Medulla oblongata (tissue), 1 donor: ENCODE measurements at regions not wholly inside any gene's neighbourhood (a gene's known extent, or its start where the extent isn't known, plus 50 kb on each side); places are given as distances from the start of the nearest gene placed in this dataset.

ENCODE experiments used
- DNase-seq: peaks from one replicate; pipeline ENCODE4 v3.0.0-alpha.2; 2015; ENCODE audit errors: extremely low spot score

DNA sequence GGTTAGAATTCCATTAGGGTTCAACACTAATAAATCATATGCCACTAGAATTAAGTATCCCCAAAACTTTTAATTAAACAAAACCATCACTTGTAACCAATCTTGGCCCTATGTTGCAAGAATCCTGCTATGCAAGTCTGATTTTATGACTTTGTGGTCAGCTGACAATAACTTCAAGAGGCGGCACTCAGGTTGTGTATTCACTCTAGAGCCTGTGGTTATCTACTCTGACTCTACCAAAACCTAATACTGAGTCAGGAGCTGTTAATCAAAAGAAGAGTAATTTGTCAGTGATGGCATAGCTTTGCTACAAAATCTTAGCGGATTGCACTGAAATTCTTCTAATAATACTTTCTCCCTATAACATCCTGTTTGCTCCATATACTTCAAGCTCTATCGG, 253.7 kb downstream of the AASDHPPT start:
- DNase-seq, result no peak

DNA sequence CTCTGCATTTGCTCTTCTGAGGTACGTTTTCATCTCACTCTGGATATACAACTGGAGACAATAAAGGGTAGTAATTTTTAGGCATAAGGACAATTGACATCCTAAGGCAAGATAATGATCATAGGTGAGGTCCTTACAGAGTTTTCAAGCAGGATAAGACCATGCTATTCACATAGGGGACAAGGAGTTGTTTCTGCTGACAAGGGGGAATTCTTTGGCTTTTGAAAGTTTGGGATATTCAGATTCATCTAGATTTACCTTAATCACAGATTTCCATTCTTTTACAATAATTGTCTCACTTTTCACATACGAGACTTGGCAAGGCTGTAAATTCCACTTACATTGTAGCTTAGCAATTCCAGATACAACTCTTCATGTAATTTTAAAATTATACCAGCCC, 256.2 kb downstream of the AASDHPPT start:
- no peak for DNase-seq

DNA sequence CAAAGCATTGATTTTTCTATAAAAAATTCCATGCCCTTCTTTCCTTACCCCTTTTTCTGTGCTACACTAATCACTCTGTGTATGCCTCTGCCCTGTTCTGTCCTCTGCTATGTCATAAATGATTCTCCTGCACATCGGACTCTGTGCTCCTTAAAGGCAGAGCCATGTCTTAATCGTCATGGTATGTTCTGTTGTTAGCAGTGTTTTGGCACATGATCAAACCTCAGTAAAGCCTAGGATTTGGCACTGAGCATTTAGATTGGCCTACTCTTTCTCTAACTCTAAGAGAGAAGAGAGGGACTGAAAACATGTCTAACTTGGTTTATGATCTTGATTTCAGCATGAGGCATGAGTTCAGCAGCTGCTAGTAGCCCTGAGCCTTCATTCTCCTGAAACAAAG, 266.9 kb downstream of the AASDHPPT start:
- no peak for DNase-seq

DNA sequence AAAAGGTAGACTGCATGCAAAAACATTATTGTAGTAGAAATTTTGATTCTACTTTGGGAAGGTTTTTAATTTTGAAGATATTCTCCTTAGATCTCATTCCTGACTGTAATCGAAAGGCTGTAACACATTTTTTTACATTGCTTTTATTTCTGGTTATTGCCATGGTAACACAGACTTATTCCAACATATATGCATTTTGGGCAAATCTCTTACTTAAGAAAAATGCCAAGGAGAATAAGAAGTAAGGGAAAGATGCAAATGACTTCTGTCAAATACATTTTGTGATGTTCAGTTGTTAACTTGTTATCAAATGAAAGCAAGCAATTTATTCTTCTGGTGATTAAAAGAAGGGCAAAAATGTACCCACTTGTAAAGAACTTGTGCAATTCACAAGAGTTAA, 267.5 kb downstream of the AASDHPPT start:
- DNase-seq, result no peak

DNA sequence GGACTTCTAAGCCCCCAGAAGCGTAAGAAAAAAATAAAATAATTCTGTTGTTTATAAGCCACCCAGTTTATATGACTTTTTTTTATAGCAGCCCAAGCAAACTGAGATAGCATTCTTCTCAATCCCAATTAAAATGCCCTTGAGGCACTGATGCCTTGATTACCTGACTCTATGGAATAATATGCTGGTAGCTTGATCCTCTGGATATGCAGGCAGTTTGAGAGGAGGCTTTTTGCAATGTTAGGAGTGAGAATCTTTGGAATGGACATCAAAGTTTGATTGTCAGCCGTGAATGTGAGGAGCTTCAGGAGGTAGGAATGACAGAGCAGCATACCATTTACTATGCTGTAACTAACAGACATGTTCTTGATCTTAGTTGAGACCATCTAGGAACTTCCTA, 275.6 kb downstream of the AASDHPPT start:
- DNase-seq, result no peak

DNA sequence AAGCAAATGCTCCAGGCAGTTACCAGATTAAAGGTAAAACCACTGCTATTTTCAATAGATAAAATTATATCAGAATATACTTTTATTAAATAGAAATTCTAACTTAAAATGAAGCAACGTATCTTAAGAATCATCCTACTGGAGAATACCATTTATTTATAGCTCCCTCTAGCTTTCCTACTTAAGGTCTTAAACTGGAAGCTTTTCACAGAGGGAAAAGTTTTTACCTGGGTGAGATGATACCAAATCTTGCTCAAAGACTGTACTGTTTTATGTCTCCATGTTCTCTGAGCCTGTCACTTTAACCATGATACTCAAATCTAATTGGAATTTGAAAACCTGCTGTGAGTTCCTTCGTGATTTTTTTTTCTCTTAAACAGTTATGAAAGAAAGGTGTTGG, 291.8 kb downstream of the AASDHPPT start:
- no peak for DNase-seq

DNA sequence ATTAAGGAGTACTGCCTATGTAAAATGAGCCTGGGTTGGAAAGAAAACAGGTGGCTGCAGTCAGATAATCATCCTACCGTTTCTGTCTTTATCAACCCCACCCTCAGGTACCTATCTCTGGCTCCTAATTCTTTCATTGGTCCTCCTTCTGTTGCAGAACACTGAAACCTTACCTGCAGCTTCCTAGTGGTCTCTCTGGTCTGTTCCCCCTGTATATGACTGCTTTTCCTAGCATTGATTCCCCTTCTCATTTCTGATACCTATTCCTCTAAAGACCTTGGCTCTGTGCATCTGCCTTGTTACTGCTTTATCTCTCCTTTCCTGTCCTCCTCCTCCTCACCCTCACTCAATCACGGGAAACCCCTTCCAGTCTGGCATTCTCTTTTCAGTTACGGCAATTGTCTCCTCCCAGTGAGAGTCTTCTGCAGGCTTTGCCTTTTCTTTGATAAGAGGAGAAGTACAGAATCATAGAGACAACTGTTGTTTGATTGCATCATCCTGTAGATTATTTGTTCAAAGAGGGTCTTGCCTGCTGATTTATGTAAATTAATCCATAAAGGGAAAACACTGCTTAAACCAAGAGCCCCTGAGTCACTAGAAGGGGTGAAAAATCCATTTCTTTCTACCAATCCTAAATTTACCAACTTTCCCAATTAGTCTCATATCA, 301.2 kb downstream of the AASDHPPT start:
- no peak for DNase-seq

DNA sequence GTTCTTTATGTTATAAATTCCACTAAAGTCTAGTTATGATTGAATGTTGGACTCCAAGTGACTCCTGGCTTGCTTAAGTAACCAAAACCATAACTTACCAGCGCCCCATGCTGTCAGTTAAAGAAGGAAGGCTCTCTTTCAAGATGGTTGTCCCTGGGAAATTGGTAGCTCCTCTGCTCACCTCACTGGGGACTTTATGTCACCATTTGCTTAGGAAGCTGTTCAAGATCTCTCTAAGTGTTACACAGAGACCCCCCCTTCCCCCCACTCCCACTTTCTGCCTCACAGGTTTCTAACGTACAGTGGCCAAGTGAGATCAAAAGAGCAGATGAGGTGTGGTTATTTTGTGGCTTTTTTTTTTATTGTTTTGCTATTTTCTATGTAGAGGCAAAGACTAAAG, 301.8 kb downstream of the AASDHPPT start:
- DNase-seq, result no peak

DNA sequence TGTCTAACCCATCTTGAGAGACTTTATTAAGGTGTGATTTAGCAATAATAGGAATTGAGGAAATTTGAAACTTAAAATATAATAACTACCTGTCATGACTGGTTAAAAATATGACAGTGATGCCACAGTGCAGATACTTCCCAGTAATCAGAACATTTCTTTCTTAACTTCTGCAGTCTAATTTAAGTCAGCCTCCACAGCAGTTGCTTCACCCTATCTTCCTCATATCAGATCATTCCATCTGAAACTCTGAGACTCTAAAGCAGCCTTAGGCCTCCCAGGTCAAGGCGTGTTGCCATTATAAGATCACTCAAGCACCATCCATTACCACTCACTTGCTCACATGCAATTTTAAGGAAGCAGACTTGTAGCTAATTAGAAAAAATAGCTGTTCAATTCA, 302.2 kb downstream of the AASDHPPT start:
- no peak for DNase-seq

DNA sequence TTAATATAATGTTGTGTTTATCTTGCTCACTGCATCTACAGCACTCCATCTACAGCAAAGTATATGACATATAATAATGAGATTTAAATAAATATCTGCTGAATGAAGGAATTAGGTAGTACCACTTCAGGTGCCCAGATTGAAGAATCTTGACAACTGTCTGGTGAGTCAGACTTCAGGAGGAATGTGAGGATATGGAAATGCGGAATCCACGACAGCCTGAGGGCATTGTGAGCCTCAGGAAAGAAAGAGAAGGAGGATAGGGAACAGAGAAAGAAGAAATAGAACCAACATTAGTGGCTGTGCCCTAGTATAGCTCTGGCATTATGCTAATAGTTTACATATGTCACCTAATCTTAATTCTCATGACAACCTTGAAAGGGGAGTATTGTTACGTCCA, 304.4 kb downstream of the AASDHPPT start:
- DNase-seq, result no peak

DNA sequence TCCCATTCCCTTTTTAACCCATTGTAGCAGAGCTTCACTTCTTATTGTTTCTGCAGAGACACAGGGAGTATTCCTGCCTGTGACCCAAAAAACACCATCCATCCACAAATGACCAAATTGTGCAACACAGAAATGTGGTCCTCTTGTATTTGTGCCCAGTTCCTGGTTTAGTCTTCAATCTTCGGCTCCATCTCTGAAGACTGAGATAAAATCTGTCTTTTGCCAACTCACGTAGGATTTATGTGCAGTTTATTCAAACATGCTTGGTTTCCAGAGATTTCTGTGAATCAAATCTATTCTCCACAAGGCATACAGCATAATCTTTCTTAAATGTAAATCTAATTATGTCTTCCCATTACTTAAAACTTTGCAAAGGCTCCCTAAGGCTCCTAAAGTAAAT, 307.0 kb downstream of the AASDHPPT start:
- DNase-seq, result no peak

DNA sequence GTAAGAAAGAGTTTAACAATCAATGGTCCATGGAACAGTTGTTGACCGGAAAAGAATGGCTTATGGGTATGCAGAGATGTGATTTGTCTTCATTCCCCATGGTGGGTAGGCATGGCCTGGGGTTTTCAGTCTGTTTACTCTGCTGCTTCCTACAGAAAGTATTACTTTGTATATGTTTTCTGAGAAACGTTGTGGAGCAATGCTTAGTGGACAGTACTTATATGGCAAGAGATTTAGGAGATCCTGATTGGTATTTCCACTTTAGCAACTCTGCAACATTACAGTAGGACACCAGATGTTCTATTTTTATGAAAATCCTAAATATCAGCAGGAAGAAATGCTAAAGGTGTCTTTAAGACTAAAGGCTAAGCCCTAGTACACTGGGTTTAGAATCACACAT, 309.1 kb downstream of the AASDHPPT start:
- DNase-seq, result no peak

DNA sequence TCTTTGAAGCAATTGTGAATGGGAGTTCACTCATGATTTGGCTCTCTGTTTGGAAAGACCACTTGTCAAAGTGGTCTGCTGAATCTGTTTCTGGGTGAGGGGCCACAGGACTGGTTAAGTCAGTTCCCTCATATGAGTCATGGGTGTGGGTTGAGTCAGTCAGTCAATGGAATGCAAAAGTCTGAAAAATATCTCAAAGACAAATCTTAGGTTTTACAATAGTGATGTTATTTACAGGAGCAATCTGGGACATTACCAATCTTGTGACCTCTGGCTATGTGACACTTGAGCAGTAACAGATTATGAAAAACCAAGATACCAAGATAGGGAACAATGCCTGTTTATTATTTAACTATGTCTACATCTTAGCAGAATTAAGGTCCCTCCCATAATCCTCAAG, 311.6 kb downstream of the AASDHPPT start:
- DNase-seq, result no peak

DNA sequence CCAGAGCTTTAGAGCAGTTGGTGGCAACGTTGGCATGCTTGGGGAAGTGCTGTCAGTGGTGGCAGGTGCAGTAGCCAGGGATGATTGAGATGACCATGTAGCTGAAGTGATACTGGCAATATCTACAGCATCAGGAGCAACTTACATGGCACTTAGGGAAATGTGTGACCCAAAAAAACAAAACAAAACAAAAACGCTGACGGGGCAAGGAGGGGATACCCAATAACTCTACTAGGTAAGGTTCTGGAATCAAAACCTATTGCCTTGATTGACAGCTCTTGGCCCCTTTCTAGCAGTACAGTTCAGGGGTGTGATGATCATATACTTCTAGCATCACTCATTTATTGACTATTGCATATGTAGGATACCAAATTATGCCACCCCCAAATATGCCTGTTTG, 312.6 kb downstream of the AASDHPPT start:
- no peak for DNase-seq

DNA sequence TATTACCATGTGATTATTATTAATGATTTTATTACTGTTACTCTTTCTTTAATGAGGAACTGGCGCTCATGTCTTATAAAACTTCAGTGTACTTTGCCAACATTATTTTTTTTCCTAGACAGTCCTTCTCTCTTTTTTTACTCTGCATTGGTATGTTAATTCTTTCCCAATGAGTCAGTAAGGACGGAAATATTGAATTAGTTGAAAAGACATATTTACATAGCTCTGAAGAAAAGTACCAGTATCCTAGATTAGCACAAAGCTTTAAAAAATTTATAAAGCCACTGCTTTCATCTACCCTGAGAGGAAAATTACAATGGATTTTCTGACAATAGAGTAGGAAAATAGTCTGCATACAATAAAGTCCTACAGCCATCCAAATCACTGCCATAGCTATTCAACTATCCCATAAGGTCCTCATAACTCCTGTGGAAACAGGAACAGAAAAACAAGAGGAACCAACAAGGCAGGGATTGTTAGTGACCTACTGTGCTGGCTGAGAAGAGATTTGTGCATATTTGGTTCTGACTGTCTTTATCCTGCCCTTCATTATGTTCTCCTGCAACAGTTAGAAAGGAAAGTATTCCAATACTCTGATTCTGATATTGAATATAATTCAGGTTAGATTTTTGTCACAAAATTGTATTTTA, 314.4 kb downstream of the AASDHPPT start:
- DNase-seq, result no peak

DNA sequence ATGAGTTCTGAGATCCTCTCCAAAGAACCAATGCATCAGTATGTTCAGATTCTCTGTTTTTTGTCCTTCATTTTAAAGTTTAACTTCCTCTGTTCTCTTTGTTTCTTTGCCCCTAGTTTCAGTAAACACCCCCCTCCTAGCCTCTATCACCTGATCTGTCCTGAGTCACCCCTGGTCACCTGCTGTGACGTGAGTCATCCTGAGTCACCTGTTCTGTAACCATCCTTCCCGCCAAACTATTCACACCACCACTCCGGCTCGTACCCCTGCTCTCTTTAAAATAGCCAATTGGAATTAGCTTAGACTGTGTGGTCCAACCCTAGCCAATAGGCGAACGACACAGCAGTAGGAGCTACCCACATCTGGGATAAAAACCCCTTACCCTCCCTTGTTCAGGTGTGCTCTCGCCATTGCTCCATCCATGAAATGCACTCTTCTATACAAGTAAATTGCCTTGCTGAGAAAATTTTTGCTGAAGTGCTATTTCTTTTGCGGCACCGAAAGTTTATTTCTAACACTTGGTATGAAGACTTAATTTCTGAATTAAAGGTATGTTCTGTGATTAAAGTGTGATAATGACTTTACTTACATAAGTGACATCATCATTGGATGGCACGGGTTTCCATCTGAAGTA, 318.4 kb downstream of the AASDHPPT start:
- DNase-seq, result no peak

DNA sequence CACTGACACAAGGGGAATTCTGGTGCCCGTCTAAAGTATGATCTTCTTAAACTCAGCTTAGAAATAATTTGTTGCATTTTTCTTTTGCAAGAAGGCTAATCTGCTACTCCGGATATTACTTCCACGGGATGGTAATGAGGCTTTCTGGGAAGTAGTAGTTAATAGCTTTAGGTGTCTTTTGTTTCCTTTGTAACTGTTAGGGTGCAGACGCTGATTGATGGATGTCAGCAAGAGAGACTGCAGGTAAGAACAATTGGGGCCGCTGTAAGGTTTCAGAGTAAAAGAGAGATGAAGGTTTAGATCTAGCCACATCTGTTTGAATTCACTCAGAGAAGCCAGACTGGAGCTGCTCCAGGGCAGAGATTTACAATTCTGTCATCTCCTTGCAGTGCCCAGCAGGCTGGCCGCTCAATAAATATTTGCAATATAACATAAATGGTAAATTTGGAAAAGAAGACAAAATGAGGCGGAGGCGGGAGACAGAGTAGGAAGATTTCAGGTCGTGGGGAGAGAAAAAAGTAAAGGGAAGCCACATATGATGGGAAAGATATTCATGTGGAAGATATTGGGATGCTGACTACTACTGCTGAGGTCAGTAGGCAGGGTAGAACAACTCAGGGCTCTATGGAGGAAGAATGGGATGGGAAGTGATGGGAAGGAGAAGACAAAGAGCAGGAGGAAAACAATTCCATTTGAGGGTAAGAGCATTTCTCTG, 320.5 kb downstream of the AASDHPPT start:
- DNase-seq, result no peak

DNA sequence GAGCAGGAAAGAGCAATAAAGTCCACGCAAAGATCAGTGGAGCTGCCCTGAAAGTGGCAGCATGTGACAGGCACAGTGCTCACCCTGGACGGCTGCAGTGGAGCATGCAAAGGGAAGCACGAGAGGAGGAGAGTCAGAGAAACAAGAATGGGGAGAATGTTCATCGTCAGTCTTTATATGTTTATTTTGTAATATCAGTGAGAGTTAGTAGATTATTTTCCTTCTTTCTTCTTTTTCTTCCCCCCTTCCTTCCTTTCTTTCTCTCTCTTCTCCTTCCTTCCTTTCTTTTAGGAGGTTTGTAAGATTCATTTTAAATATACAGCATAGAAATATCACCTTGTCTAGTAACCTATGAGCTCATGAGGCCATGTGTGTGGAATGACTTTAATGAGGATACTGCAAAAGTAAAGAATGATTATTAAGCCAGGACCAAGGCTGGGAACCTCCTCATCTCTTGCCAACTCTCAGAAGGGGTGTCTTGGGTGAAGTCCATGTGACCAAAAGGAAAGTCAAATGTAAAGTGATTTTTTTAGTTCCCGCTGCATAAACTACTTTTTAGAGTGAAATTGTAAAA, 321.1 kb downstream of the AASDHPPT start:
- DNase-seq, result no peak

DNA sequence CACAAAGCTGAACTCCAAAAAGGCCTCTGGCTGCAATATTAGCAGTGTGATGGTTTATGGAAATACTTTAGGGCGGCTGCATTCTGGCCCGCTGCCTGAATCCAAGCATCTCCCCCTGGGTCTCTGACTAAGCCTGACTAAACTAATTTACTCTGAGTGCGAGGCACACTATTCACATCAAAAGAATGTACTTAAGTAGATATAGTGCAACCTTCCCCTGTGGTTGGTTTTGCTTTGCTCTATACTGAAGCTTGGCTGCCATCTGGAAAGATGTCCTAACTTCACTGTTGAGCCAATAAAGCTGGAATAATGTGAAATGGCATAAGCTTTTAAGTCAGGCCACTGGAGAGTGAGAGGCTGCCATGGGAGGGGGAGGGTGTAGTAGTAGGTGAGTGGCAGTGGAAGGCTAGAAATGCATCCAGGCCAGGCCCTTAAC, 321.6 kb downstream of the AASDHPPT start:
- no peak for DNase-seq

DNA sequence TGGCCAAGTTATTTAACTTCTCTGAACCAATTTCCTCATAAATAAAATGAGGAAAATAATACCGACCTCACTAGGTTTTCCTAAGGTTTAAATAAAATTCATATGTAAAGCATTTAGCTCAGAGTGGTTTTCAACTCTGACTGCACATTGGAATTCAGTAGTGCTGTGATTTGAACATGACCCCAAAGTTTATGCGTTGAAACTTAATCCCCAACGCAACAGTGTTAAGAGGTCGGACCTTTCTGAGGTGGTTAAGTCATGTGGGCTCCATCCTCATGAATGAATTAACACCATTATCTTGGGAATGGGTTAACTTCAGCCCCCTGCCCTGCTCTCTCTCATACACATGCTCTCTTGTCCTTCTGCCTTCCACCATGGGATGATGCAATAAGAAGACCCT, 322.2 kb downstream of the AASDHPPT start:
- DNase-seq, result no peak

DNA sequence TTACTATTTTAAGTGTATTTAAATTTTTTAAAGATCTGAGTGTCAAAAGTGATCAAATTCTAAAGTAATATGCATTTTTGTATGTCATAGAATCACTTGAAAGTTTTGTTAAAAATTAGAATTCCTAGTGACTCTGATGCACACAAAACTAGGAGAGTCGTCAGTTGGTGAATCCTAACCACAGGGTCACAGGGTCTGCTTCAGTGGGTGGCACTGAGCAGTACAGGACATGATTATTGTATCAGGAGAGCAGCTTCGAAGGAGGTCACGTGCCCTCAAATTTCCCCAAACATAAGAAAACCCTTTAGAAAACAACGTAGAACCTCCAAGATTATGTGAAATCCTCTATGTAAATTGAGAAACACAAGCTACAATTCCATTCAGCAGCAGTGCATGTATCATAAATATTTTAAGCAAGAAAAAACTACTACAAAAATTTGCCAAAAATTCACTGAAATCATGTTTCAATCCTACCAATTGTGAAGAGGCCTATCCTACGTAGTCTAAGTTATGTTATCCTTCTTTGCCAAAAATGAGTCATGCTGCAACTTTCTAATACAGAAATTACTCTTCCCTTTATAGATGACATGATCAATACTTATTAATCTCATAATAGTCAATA, 323.6 kb downstream of the AASDHPPT start:
- DNase-seq, result no peak

DNA sequence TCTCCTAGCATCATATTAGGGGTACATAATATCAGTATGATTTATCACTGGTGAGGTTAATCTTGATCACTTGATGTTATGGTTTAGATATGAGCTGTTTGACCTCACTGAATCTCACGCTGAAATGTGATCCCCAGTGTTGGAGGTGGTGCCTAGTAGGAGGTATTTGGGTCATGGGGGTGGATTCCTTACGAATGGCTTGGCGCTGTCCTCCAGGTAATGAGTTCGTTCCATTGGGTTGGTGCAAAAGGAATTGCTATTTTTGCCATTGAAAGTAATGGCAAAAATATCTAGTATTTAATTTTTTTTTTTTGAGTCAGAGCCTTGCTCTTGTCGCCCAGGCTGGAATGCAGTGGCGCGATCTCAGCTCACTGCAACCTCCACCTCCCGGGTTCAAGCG, 326.3 kb downstream of the AASDHPPT start:
- no peak for DNase-seq
